Panc1 (cell line): ENCODE measurements at regions not wholly inside any gene's neighbourhood (a gene's known extent, or its start where the extent isn't known, plus 50 kb on each side); places are given as distances from the start of the nearest gene placed in this dataset.

Experiments
- ATAC-seq: fragments of 200-7000 bp; cut with Tn5 transposase; 2 replicates; pipeline ENCODE4 v1.9.1; 2020; ENCODE audit warnings: mild to moderate bottlenecking, moderate library complexity
- BruUV-seq: library from RNA; stranded (reverse); fragments of 400-500 nt; replicated peaks from 2 replicates; lab custom pipeline; 2021; lab: Mats Ljungman, UMichigan
- CTCF ChIA-PET: fragments of 300-600 bp; sonication (Branson Sonifier 250); formaldehyde crosslinking; loops from one replicate; lab custom pipeline; 2022; ENCODE audit warnings: antibody characterized with exemption; lab: Charles Lee
- POLR2A ChIA-PET: fragments of 300-600 bp; sonication (Branson Sonifier 250); formaldehyde crosslinking; loops from one replicate; lab custom pipeline; 2022; ENCODE audit warnings: antibody characterized with exemption; lab: Charles Lee
- DNase-seq: peaks from one replicate; pipeline ENCODE4 v3.0.0-alpha.2; 2010; ENCODE audit warnings: low read depth, low spot score
- H3K27ac ChIP-seq: 2 replicates; pipeline ENCODE4 v1.5.1; 2011; ENCODE audit warnings: mild to moderate bottlenecking, low read length, inconsistent platforms
- H3K27me3 ChIP-seq: fragments of 200-500 bp; sonication (Bioruptor generic); 2 replicates; pipeline ENCODE4 v1.6.0; 2014; ENCODE audit warnings: low read length, inconsistent platforms; ENCODE audit not compliant: control insufficient read depth, insufficient read depth
- H3K36me3 ChIP-seq: fragments of 200-500 bp; sonication (Bioruptor generic); 2 replicates; pipeline ENCODE4 v1.5.1; 2014; ENCODE audit warnings: inconsistent platforms, mild to moderate bottlenecking, low read length, moderate library complexity; ENCODE audit not compliant: control insufficient read depth, insufficient read depth
- H3K4me1 ChIP-seq: 2 replicates; pipeline ENCODE4 v1.5.1; 2011; ENCODE audit warnings: inconsistent platforms, mild to moderate bottlenecking, low read length, moderate library complexity; ENCODE audit not compliant: control insufficient read depth, insufficient read depth
- H3K4me3 ChIP-seq, 2 experiments: 2 replicates each; pipeline ENCODE4 v1.5.1; 2011 to 2012; ENCODE audit warnings: low read depth in 2 of 2, low read length in 2 of 2, mild to moderate bottlenecking in 2 of 2, inconsistent platforms in 1 of 2, moderate library complexity in 1 of 2
- H3K9me3 ChIP-seq: fragments of 200-500 bp; sonication (Bioruptor generic); 2 replicates; pipeline ENCODE4 v1.5.1; 2014; ENCODE audit warnings: low read depth, mild to moderate bottlenecking, inconsistent platforms, low read length, moderate library complexity; ENCODE audit not compliant: control insufficient read depth, insufficient read depth
- CTCF ChIP-seq: fragments of 450-650 bp; IDR thresholded peaks from 2 replicates; pipeline ENCODE4 v1.5.1; 2017; ENCODE audit warnings: mild to moderate bottlenecking
- POLR2AphosphoS5 ChIP-seq: IDR thresholded peaks from 2 replicates; pipeline ENCODE4 v1.6.1; 2012; ENCODE audit warnings: mild to moderate bottlenecking, low read depth, low read length, moderate library complexity
- REST ChIP-seq, 2 experiments: IDR thresholded peaks; 2 replicates each; pipeline ENCODE4 v1.6.1; 2011 to 2012; ENCODE audit warnings: low read depth in 2 of 2, control low read depth in 1 of 2, low read length in 1 of 2, mild to moderate bottlenecking in 1 of 2, moderate library complexity in 1 of 2; ENCODE audit not compliant: insufficient read depth in 1 of 2
- SIN3A ChIP-seq: IDR thresholded peaks from 2 replicates; pipeline ENCODE4 v1.6.1; 2012; ENCODE audit warnings: low read depth, mild to moderate bottlenecking, low read length, moderate library complexity, borderline replicate concordance; ENCODE audit not compliant: insufficient read depth
- TCF7L2 ChIP-seq: IDR thresholded peaks from 2 replicates; pipeline ENCODE4 v1.6.1; 2011; ENCODE audit warnings: mild to moderate bottlenecking, low read depth, low read length, inconsistent platforms
- in situ Hi-C: cut with HindIII; loops from 2 replicates; pipeline ENCODE4 v1.10.0; 2016; ENCODE audit warnings: low sequenced_read_pairs, low pct_unique_long_range_greater_than_20kb
- intact Hi-C: fragments of 100-400 bp; cut with micrococcal nuclease; formaldehyde crosslinking; loops from one replicate; pipeline ENCODE4 v1.10.0; 2022; ENCODE audit not compliant: unreplicated experiment

- Histone ChIP-seq H3K4me3 (no peak overlapping the region), H3K4me1 (no peaks in the 10 kb centered on the region), H3K9me3 (no peaks in the 10 kb centered on the region), H3K36me3 (no peaks in the 10 kb centered on the region), H3K27ac (no peak overlapping the region), H3K27me3 (no peaks in the 10 kb centered on the region)
- intact Hi-C loops (no loop called here), in situ Hi-C loops (no loop called here)
- no TSS peak for BruUV-seq
- POLR2A ChIA-PET = no interaction called here
- no peak for TF ChIP-seq CTCF
- TF ChIP-seq POLR2AphosphoS5 = no peak
- TF ChIP-seq TCF7L2 = no peak
- no peak for TF ChIP-seq REST (IDR thresholded peaks at IDR 0.05; ENCODE audit: insufficient read depth in 1 of 2, low read depth in 2 of 2, low read length in 1 of 2)
- TF ChIP-seq SIN3A = no peak
- CTCF ChIA-PET = no interaction called here
- DNase-seq (no peak), ATAC-seq (no peak)
Observed at GRCh38 chr4:149160370-149160769, 655.3 kb downstream of the IQCM start.

DNA sequence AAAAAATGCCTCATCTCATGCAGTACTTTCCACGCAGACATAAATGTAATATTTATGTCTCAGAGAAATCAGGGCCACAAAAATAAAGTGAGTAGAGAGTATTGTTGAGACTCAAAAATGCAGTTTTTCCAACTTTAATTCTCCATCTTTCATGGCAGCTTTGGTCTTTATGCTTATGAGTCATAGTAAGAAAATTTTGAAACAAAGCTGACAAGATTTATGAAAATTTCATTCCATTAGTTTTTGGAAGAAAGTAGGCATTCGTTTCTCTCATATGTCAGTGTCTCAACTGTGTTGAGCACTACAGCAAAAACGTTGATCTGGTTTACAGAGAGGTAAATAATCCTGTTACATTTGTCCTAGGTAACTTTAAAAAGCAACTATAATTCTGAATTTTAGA, 656.8 kb downstream of the IQCM start:
- H3K36me3 ChIP-seq = no peaks in the 10 kb centered on the region
- H3K9me3 ChIP-seq = no peaks in the 10 kb centered on the region
- H3K4me1 ChIP-seq = no peaks in the 10 kb centered on the region
- no peaks in the 10 kb centered on the region for H3K27me3 ChIP-seq
- ChIA-PET CTCF (no interaction called here), POLR2A (no interaction called here)
- H3K4me3 ChIP-seq = no peak overlapping the region
- intact Hi-C loops = no loop called here
- H3K27ac ChIP-seq = no peak overlapping the region
- no peak for TF ChIP-seq POLR2AphosphoS5
- TF ChIP-seq REST (IDR thresholded peaks at IDR 0.05; ENCODE audit: insufficient read depth in 1 of 2, low read depth in 2 of 2, low read length in 1 of 2) = no peak
- TF ChIP-seq TCF7L2 = no peak
- TF ChIP-seq CTCF = no peak
- no peak for TF ChIP-seq SIN3A
- in situ Hi-C loops = no loop called here
- ATAC-seq = no peak
- no TSS peak for BruUV-seq
- no peak for DNase-seq
